ENCODE measurements at regions not wholly inside any gene's neighbourhood (a gene's known extent, or its start where the extent isn't known, plus 50 kb on each side); places are given as distances from the start of the nearest gene placed in this dataset.

DNA sequence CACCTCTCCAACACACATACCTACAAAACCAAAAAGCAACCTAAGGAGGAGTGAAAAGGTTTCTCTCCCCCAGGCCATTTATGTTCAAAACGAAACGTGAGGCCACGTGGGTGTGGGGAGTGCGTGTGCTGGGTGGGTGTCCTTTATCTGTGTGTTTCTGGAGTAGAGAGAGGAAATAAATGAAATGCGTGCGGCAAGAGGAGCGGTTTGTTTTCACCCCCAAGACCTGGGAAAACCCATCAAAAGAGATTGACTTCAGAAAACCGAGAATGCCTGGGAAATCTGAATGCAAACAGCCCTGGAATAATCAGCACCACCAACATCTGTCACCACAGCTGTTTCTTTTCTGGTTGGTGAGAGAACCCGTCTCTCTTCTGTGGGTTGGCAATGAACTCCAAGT lies 137.4 kb downstream of the INSIG2 start:
- Histone ChIP-seq H3K9ac (ENCODE audit: low read length) (no peak overlapping the region), H3K4me2 (ENCODE audit: low read depth, low read length, poor library complexity, severe bottlenecking) (no peak overlapping the region), H3K79me2 (ENCODE audit: insufficient read depth, low read length) (no peaks in the 10 kb centered on the region), H3K9me2 (replicated peaks; ENCODE audit: insufficient read depth, low read length) (no peaks in the 10 kb centered on the region), H3K4me3 (ENCODE audit: insufficient read depth, low read length, poor library complexity, severe bottlenecking) (no peak overlapping the region), H3K9me3 (ENCODE audit: insufficient read depth, low read length) (no peaks in the 10 kb centered on the region), H2AFZ (ENCODE audit: low read depth, low read length, severe bottlenecking) (no peak overlapping the region), H3K27ac (ENCODE audit: low read depth, low read length) (no peak overlapping the region), H4K20me1 (ENCODE audit: low read depth, low read length) (no peaks in the 10 kb centered on the region), H3K27me3 (ENCODE audit: low read length) (no peaks in the 10 kb centered on the region), H3K36me3 (ENCODE audit: low read length) (no peaks in the 10 kb centered on the region), H3F3A (ENCODE audit: insufficient read depth) (no peaks in the 10 kb centered on the region)
- TF ChIP-seq EZH2phosphoT487 (conservative IDR thresholded peaks at IDR 0.05; ENCODE audit: low read length), result no peak
- no peak for TF ChIP-seq CTCF (IDR thresholded peaks at IDR 0.05; ENCODE audit: insufficient read depth, low read length, poor library complexity, severe bottlenecking)

GRCh38 chr2:118224895-118225311 lies 136.6 kb downstream of the INSIG2 start:
- H3K4me3 ChIP-seq (ENCODE audit: insufficient read depth, low read length, poor library complexity, severe bottlenecking), result peak overlapping the region; percentile 60
- no peaks in the 10 kb centered on the region; the same call in 1 of the 2 replicates for H4K20me1 ChIP-seq (ENCODE audit: low read depth, low read length)
- peak overlapping the region; percentile 52; the same call in 1 of the 2 replicates for H3K9ac ChIP-seq (ENCODE audit: low read length)

DNA sequence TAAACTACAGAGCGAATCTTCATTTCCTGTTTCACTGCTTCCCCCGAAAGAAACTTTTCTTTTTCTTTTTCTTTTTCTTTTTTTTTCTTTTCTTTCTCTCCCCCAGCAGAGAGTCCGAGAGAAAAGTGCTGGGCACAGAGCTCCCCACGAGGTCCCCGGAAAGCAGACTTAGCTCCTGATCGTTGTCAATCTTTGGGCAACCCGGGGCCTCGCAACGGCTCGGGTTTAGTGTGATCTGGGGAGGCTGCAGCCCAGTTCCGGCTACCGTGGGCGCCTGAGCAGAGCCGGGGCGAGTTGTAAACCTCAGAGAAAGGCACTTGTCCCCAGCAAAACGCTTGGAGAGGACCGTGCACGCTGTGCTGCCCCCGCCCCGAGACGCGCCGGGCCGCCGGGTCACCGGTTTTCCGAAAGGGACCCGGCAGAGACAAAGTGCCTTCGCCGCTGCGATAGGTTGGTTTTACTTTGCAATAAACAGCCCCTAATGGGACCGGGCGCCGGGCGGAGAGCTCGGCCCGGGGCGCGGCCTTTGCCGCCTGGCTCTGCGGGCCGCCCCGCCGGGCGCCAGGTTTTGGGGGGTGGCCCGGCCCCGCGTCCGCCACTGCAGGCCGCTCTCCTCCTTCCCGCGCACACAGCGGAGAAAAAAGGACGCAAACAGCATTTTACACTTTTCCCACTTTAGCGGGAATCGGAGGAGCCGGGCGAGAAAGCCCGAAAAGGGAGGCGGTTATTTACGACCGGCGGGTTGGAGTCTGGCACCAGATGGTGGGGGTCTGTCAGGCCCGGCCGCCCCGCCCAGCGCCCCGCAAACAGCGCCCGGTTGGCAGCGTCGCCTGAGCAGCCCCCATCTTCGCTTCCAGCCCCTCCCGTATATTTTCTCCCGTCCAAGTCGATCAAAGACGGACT lies 136.0 kb downstream of the INSIG2 start:
- Histone ChIP-seq H3K27ac (ENCODE audit: low read depth, low read length) (no peak overlapping the region), H3K79me2 (ENCODE audit: insufficient read depth, low read length) (no peaks in the 10 kb centered on the region), H3K4me3 (ENCODE audit: insufficient read depth, low read length, poor library complexity, severe bottlenecking) (peak overlapping the region; percentile 60), H3K9me2 (replicated peaks; ENCODE audit: insufficient read depth, low read length) (no peaks in the 10 kb centered on the region), H3K27me3 (ENCODE audit: low read length) (no peaks in the 10 kb centered on the region), H2AFZ (ENCODE audit: low read depth, low read length, severe bottlenecking) (peak overlapping the region; percentile 100), H3F3A (ENCODE audit: insufficient read depth) (no peaks in the 10 kb centered on the region), H4K20me1 (ENCODE audit: low read depth, low read length) (no peaks in the 10 kb centered on the region; the same call in 1 of the 2 replicates), H3K9ac (ENCODE audit: low read length) (peak overlapping the region; percentile 52), H3K4me2 (ENCODE audit: low read depth, low read length, poor library complexity, severe bottlenecking) (peak overlapping the region; percentile 98), H3K9me3 (ENCODE audit: insufficient read depth, low read length) (no peaks in the 10 kb centered on the region), H3K36me3 (ENCODE audit: low read length) (no peaks in the 10 kb centered on the region)
- TF ChIP-seq CTCF (IDR thresholded peaks at IDR 0.05; ENCODE audit: insufficient read depth, low read length, poor library complexity, severe bottlenecking), result no peak
- no peak for TF ChIP-seq EZH2phosphoT487 (conservative IDR thresholded peaks at IDR 0.05; ENCODE audit: low read length)

More at GRCh38 chr2:118224895-118225311, 136.6 kb downstream of the INSIG2 start:
- no peak for TF ChIP-seq EZH2phosphoT487 (conservative IDR thresholded peaks at IDR 0.05; ENCODE audit: low read length)
- TF ChIP-seq CTCF (IDR thresholded peaks at IDR 0.05; ENCODE audit: insufficient read depth, low read length, poor library complexity, severe bottlenecking), result no peak
- Histone ChIP-seq H3K27ac (ENCODE audit: low read depth, low read length) (no peak overlapping the region), H3K27me3 (ENCODE audit: low read length) (no peaks in the 10 kb centered on the region), H2AFZ (ENCODE audit: low read depth, low read length, severe bottlenecking) (peak overlapping the region; percentile 100), H3K9me2 (replicated peaks; ENCODE audit: insufficient read depth, low read length) (no peaks in the 10 kb centered on the region), H3K9me3 (ENCODE audit: insufficient read depth, low read length) (no peaks in the 10 kb centered on the region), H3K36me3 (ENCODE audit: low read length) (no peaks in the 10 kb centered on the region), H3K4me2 (ENCODE audit: low read depth, low read length, poor library complexity, severe bottlenecking) (peak overlapping the region; percentile 98), H3K79me2 (ENCODE audit: insufficient read depth, low read length) (no peaks in the 10 kb centered on the region), H3F3A (ENCODE audit: insufficient read depth) (no peaks in the 10 kb centered on the region)

Data from SU-DHL-6 (cell line).